Smooth muscle cell (in vitro differentiated cells): ENCODE measurements at regions not wholly inside any gene's neighbourhood (a gene's known extent, or its start where the extent isn't known, plus 50 kb on each side); places are given as distances from the start of the nearest gene placed in this dataset.

Source experiments
- DNase-seq: peaks from one replicate; lab custom pipeline; 2025; ENCODE audit not compliant: unreplicated experiment; lab: John Stamatoyannopoulos, UW
- H2AFZ ChIP-seq: fragments of 200-600 bp; sonication (generic); 2 replicates; pipeline ENCODE4 v1.6.0; 2016; ENCODE audit warnings: antibody characterized with exemption, low read depth, mild to moderate bottlenecking
- H3F3A ChIP-seq: fragments of 200-600 bp; sonication (generic); 2 replicates; pipeline ENCODE4 v1.6.0; 2017; ENCODE audit warnings: antibody characterized with exemption, low read depth
- H3K27ac ChIP-seq: fragments of 200-600 bp; sonication (generic); 2 replicates; pipeline ENCODE4 v1.5.1; 2016; ENCODE audit warnings: low read depth, mild to moderate bottlenecking
- H3K27me3 ChIP-seq: fragments of 200-600 bp; sonication (generic); 2 replicates; pipeline ENCODE4 v1.6.1; 2016; ENCODE audit warnings: low read depth, mild to moderate bottlenecking
- H3K36me3 ChIP-seq: fragments of 200-600 bp; sonication (generic); 2 replicates; pipeline ENCODE4 v1.5.1; 2016; ENCODE audit warnings: low read depth
- H3K4me1 ChIP-seq: fragments of 200-600 bp; sonication (generic); 2 replicates; pipeline ENCODE4 v1.5.1; 2016; ENCODE audit warnings: low read depth
- H3K4me2 ChIP-seq: fragments of 200-600 bp; sonication (generic); 2 replicates; pipeline ENCODE4 v1.6.0; 2016; ENCODE audit warnings: mild to moderate bottlenecking
- H3K4me3 ChIP-seq: fragments of 200-600 bp; sonication (generic); 2 replicates; pipeline ENCODE4 v1.5.1; 2016; ENCODE audit warnings: mild to moderate bottlenecking
- H3K79me2 ChIP-seq: fragments of 200-600 bp; sonication (generic); 2 replicates; pipeline ENCODE4 v1.6.0; 2016; ENCODE audit warnings: low read depth, mild to moderate bottlenecking
- H3K9ac ChIP-seq: fragments of 200-600 bp; sonication (generic); 2 replicates; pipeline ENCODE4 v1.6.0; 2016; ENCODE audit warnings: low read depth
- H3K9me3 ChIP-seq: fragments of 200-600 bp; sonication (generic); replicated peaks from 2 replicates; pipeline ENCODE4 v1.5.1; 2016; ENCODE audit warnings: low read depth
- H4K20me1 ChIP-seq: fragments of 200-600 bp; sonication (generic); 2 replicates; pipeline ENCODE4 v1.6.0; 2016; ENCODE audit warnings: low read depth
- WGBS: methylation state at CpG from one replicate; pipeline ENCODE4 v1.1.7; 2016; ENCODE audit warnings: low lambda C conversion rate; 5-methylcytosine and 5-hydroxymethylcytosine counted together
- TF ChIP-seq, protein P1 (sequence below): fragments of 200-600 bp; sonication (generic); IDR thresholded peaks from 2 replicates; pipeline ENCODE4 v1.5.1; 2017; ENCODE audit warnings: borderline replicate concordance, mild to moderate bottlenecking, antibody characterized with exemption; ENCODE audit not compliant: insufficient read depth, poor library complexity, severe bottlenecking

DNA sequence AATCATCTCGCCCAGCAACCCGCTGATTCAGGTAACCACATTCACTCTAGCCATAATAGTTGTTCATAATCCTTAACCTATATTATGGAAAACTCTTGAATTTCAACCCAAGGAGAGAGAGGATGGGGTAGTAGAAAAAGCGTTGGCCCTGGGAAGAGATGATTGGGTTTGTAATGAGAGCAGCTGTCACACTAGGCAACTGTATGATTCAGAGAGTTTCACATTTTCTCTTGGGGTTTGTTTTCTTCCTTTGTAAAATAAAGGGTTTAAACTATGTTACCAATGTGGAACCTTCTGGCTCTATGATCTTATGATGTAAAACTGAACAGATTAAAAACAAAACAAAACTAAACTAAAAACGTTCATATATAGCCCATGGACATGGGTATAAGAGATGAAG lies 705.2 kb upstream of the IGFBP3 start:
- no peak for DNase-seq
- Histone ChIP-seq H4K20me1 (no peaks in the 10 kb centered on the region), H3K4me1 (peaks cover 11% of the 10 kb centered on the region), H3K4me2 (no peak overlapping the region), H2AFZ (no peak overlapping the region), H3K4me3 (no peak overlapping the region), H3K27ac (peak overlapping the region; percentile 65), H3K79me2 (no peaks in the 10 kb centered on the region), H3K9ac (no peak overlapping the region), H3F3A (peaks cover 8% of the 10 kb centered on the region), H3K27me3 (no peaks in the 10 kb centered on the region), H3K36me3 (no peaks in the 10 kb centered on the region), H3K9me3 (no peaks in the 10 kb centered on the region)
- TF ChIP-seq, protein P1, sequence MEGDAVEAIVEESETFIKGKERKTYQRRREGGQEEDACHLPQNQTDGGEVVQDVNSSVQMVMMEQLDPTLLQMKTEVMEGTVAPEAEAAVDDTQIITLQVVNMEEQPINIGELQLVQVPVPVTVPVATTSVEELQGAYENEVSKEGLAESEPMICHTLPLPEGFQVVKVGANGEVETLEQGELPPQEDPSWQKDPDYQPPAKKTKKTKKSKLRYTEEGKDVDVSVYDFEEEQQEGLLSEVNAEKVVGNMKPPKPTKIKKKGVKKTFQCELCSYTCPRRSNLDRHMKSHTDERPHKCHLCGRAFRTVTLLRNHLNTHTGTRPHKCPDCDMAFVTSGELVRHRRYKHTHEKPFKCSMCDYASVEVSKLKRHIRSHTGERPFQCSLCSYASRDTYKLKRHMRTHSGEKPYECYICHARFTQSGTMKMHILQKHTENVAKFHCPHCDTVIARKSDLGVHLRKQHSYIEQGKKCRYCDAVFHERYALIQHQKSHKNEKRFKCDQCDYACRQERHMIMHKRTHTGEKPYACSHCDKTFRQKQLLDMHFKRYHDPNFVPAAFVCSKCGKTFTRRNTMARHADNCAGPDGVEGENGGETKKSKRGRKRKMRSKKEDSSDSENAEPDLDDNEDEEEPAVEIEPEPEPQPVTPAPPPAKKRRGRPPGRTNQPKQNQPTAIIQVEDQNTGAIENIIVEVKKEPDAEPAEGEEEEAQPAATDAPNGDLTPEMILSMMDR, result no peak
- 97% methylated on average over 4 of the region's 4 CpGs for WGBS

DNA sequence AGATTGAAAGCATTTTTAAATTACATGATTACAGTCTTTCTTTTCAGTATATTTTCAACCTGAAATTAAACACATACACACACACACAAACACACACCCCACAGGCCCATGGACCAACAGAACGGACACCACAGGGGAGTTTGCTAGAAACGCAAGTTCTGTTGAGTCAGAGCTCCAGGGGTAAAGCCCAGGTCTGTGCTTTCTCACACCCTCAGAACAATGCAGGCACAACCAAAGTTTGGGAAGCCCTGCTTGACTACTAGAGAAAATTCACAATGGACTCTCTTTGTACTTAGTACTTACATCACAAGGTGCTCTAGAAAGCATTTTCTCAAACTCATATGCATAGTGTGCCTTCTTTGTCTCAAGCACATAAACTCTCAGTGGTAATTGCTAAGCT lies 704.0 kb upstream of the IGFBP3 start:
- 85% methylated on average over 2 of the region's 2 CpGs for WGBS
- H3K9me3 ChIP-seq, result no peaks in the 10 kb centered on the region
- TF ChIP-seq, protein P1, result no peak
- H3K4me1 ChIP-seq, result peaks cover 11% of the 10 kb centered on the region
- no peak for DNase-seq
- H3F3A ChIP-seq, result peaks cover 11% of the 10 kb centered on the region
- no peaks in the 10 kb centered on the region for H3K27me3 ChIP-seq
- H3K4me2 ChIP-seq, result no peak overlapping the region
- H2AFZ ChIP-seq, result no peak overlapping the region
- no peak overlapping the region for H3K9ac ChIP-seq
- no peaks in the 10 kb centered on the region for H3K36me3 ChIP-seq
- no peaks in the 10 kb centered on the region for H3K79me2 ChIP-seq
- no peak overlapping the region for H3K27ac ChIP-seq
- no peak overlapping the region for H3K4me3 ChIP-seq
- H4K20me1 ChIP-seq, result no peaks in the 10 kb centered on the region

DNA sequence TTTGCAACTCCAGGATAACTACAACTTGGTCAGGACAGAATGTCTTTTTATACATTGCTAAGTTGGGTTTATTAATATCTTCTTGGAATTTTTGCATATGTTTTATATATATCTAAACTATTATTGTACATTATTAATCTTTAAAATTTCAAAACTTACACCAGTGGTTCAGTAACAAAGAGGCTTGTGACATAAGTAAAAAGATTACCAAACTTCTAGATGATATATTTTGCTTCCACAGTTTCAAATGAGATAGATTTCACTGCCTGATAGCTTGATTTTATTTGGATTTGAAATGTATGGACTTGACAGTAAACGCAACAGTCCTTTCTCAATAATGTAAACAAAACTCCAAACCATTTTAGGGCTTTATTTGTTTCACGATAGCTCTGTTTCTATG lies 701.2 kb upstream of the IGFBP3 start:
- TF ChIP-seq, protein P1, result no peak
- WGBS, result 36% methylated on average over 2 of the region's 2 CpGs
- no peak overlapping the region for H3K9ac ChIP-seq
- H3K27ac ChIP-seq, result peak overlapping the region; percentile 69
- H3K36me3 ChIP-seq, result no peaks in the 10 kb centered on the region
- peak overlapping the region; percentile 73 for H2AFZ ChIP-seq
- no peaks in the 10 kb centered on the region for H3K9me3 ChIP-seq
- no peak overlapping the region for H3K4me3 ChIP-seq
- no peaks in the 10 kb centered on the region for H3K79me2 ChIP-seq
- H4K20me1 ChIP-seq, result no peaks in the 10 kb centered on the region
- H3K4me1 ChIP-seq, result peaks cover 12% of the 10 kb centered on the region
- no peaks in the 10 kb centered on the region for H3K27me3 ChIP-seq
- H3F3A ChIP-seq, result peaks cover 23% of the 10 kb centered on the region
- peak overlapping the region; percentile 19 for H3K4me2 ChIP-seq
- DNase-seq, result no peak

DNA sequence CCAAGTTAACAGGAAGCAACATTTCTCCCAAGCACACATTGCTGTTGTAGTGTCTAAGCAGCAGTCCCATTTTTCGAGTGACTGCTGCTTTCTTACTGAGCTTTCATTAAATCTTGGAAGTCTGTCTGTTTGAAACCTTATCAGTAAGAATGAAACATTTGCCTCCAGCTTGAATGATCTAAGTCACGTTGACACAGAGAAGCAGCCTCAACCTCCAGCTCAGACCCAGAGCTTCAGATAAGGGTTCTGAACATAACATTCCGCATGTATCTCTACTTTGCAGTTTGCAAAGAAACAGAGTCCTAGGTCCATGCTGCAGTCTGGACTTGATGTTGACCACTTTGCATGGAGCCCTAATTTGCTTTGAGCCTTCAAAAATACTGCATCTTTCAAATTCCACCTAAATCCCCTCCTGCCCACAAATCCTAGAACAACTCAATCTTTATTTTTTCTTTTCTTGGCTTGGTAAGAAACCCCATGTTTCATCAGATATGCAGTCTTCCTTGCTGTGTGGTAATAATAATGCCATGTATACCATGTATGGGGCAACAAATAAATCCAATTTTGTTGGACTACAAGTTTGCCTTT lies 698.7 kb upstream of the IGFBP3 start:
- no peak for DNase-seq
- peaks cover 13% of the 10 kb centered on the region for H3K4me1 ChIP-seq
- 11% methylated on average over 3 of the region's 3 CpGs for WGBS

More for the DNA sequence above, 698.7 kb upstream of the IGFBP3 start:
- no peaks in the 10 kb centered on the region for H3K79me2 ChIP-seq
- no peaks in the 10 kb centered on the region for H3K9me3 ChIP-seq
- no peak overlapping the region for H2AFZ ChIP-seq
- no peaks in the 10 kb centered on the region for H3K27me3 ChIP-seq
- TF ChIP-seq, protein P1, result no peak
- H4K20me1 ChIP-seq, result no peaks in the 10 kb centered on the region
- no peak overlapping the region for H3K4me3 ChIP-seq
- H3K4me2 ChIP-seq, result peak overlapping the region; percentile 77
- H3K36me3 ChIP-seq, result no peaks in the 10 kb centered on the region
- H3K27ac ChIP-seq, result peak overlapping the region; percentile 49
- no peak overlapping the region for H3K9ac ChIP-seq
- H3F3A ChIP-seq, result peaks cover 29% of the 10 kb centered on the region
